ENCODE measurements at regions not wholly inside any gene's neighbourhood (a gene's known extent, or its start where the extent isn't known, plus 50 kb on each side); places are given as distances from the start of the nearest gene placed in this dataset.

- intact Hi-C loops (cut with micrococcal nuclease): no loop called here
- no peak overlapping the region for H3K4me3 Mint-ChIP-seq
- no peak for TF ChIP-seq CTCF (IDR thresholded peaks at IDR 0.05)
- POLR2A ChIA-PET: interaction anchor here (0.6 kb wide), 1 partner anchor 240 kb away, joined by 3 read pairs; no protein-coding TSS in a partner anchor
- H3K4me1 Mint-ChIP-seq (ENCODE audit: low read depth): no peaks in the 10 kb centered on the region
- H3K36me3 Mint-ChIP-seq (ENCODE audit: low read depth): no peaks in the 10 kb centered on the region
- H3K27me3 Mint-ChIP-seq: no peaks in the 10 kb centered on the region
- no peak overlapping the region for H3K27ac Mint-ChIP-seq
- H3K9me3 Mint-ChIP-seq: peaks cover 2% of the 10 kb centered on the region
- DNase-seq: no peak
- CTCF ChIA-PET: no interaction called here
- no peak for ATAC-seq
These were observed 1585.9 kb downstream of the AACS start for GRCh38 chr12:126651133-126651532.

- ChIA-PET CTCF (no interaction called here), POLR2A (no interaction called here)
- Mint-ChIP-seq H3K9me3 (peaks cover 4% of the 10 kb centered on the region), H3K4me3 (no peak overlapping the region), H3K27ac (no peak overlapping the region), H3K36me3 (ENCODE audit: low read depth) (no peaks in the 10 kb centered on the region), H3K4me1 (ENCODE audit: low read depth) (no peaks in the 10 kb centered on the region), H3K27me3 (no peaks in the 10 kb centered on the region)
- DNase-seq (peak; percentile 31), ATAC-seq (no peak)
- TF ChIP-seq CTCF (IDR thresholded peaks at IDR 0.05): peak; percentile 60
- intact Hi-C loops (cut with micrococcal nuclease): no loop called here
These were observed 1598.3 kb downstream of the AACS start for GRCh38 chr12:126663304-126664094.

GRCh38 chr12:126667339-126667738 is 1599.6 kb upstream of the TMEM132C start:
- POLR2A ChIA-PET: no interaction called here
- Mint-ChIP-seq H3K4me3 (no peak overlapping the region), H3K9me3 (peaks cover 4% of the 10 kb centered on the region), H3K36me3 (ENCODE audit: low read depth) (no peaks in the 10 kb centered on the region), H3K4me1 (ENCODE audit: low read depth) (no peaks in the 10 kb centered on the region), H3K27me3 (no peaks in the 10 kb centered on the region), H3K27ac (no peak overlapping the region)
- CTCF ChIA-PET: interaction anchor here (1.5 kb wide), 1 partner anchor 80 kb away, joined by 3 read pairs; no protein-coding TSS in a partner anchor
- intact Hi-C loops (cut with micrococcal nuclease): no loop called here
- no peak for DNase-seq
- no peak for TF ChIP-seq CTCF (IDR thresholded peaks at IDR 0.05)
- no peak for ATAC-seq

- no peak overlapping the region for H3K4me3 Mint-ChIP-seq
- no peaks in the 10 kb centered on the region for H3K27me3 Mint-ChIP-seq
- POLR2A ChIA-PET: no interaction called here
- no peaks in the 10 kb centered on the region for H3K4me1 Mint-ChIP-seq (ENCODE audit: low read depth)
- no peak overlapping the region for H3K27ac Mint-ChIP-seq
- no peaks in the 10 kb centered on the region for H3K9me3 Mint-ChIP-seq
- DNase-seq (no peak), ATAC-seq (no peak)
- intact Hi-C loops (cut with micrococcal nuclease): no loop called here
- TF ChIP-seq CTCF (IDR thresholded peaks at IDR 0.05): no peak
- CTCF ChIA-PET: interaction anchor here (1.5 kb wide), 1 partner anchor 79 kb away, joined by 3 read pairs; no protein-coding TSS in a partner anchor
- no peaks in the 10 kb centered on the region for H3K36me3 Mint-ChIP-seq (ENCODE audit: low read depth)
These were observed 1598.4 kb upstream of the TMEM132C start for GRCh38 chr12:126668538-126668937.

GRCh38 chr12:126668961-126669360 is 1598.0 kb upstream of the TMEM132C start:
- ChIA-PET POLR2A (no interaction called here), CTCF (interaction anchor here (1.0 kb wide), 1 partner anchor 599 kb away, joined by 3 read pairs; no protein-coding TSS in a partner anchor)
- Mint-ChIP-seq H3K4me1 (ENCODE audit: low read depth) (no peaks in the 10 kb centered on the region), H3K36me3 (ENCODE audit: low read depth) (no peaks in the 10 kb centered on the region), H3K27me3 (no peaks in the 10 kb centered on the region), H3K27ac (no peak overlapping the region), H3K9me3 (no peaks in the 10 kb centered on the region), H3K4me3 (no peak overlapping the region)
- intact Hi-C loops (cut with micrococcal nuclease): no loop called here
- no peak for TF ChIP-seq CTCF (IDR thresholded peaks at IDR 0.05)
- ATAC-seq (no peak), DNase-seq (no peak)
